Epithelial cell of proximal tubule (primary cell): ENCODE measurements at regions not wholly inside any gene's neighbourhood (a gene's known extent, or its start where the extent isn't known, plus 50 kb on each side); places are given as distances from the start of the nearest gene placed in this dataset.

ENCODE experiments used
- DNase-seq: peaks from one replicate; pipeline ENCODE4 v3.0.0-alpha.2; 2011; ENCODE audit warnings: low read depth
- H3K4me3 ChIP-seq: 2 replicates; pipeline ENCODE4 v1.5.1; 2011; ENCODE audit warnings: low read depth, mild to moderate bottlenecking, low read length
- TF ChIP-seq, protein P1 (sequence below): conservative IDR thresholded peaks from 2 replicates; pipeline ENCODE4 v1.5.1; 2012; ENCODE audit warnings: low read depth, mild to moderate bottlenecking, low read length

DNA sequence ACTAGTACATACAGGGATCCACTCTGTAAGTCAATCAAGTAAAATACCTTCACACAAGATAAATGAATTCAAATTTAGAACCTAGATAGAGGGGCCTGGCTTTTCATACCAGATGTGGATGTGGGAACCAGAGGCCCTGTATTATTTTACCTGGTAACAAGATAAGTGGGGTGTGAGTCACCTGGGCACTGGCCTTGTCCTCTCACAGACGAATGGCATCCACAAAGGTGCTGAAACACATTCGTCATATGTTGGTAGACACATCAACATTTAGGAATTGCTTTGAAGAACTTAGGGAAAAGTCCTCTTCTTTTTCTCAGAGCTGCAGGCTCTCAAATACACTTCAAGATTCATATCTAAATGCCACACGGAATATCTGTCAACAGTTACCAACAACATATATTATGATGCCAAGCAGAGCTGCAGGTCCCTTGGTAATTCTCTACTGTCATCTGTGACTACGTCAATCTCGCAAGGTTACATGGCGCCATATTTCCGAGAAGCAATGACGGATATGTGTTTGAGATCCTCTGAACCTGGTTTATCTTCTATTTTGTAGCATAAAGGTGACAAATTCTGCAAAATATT, 618.6 kb downstream of the EPM2A start:
- no peak for DNase-seq
- TF ChIP-seq, protein P1, sequence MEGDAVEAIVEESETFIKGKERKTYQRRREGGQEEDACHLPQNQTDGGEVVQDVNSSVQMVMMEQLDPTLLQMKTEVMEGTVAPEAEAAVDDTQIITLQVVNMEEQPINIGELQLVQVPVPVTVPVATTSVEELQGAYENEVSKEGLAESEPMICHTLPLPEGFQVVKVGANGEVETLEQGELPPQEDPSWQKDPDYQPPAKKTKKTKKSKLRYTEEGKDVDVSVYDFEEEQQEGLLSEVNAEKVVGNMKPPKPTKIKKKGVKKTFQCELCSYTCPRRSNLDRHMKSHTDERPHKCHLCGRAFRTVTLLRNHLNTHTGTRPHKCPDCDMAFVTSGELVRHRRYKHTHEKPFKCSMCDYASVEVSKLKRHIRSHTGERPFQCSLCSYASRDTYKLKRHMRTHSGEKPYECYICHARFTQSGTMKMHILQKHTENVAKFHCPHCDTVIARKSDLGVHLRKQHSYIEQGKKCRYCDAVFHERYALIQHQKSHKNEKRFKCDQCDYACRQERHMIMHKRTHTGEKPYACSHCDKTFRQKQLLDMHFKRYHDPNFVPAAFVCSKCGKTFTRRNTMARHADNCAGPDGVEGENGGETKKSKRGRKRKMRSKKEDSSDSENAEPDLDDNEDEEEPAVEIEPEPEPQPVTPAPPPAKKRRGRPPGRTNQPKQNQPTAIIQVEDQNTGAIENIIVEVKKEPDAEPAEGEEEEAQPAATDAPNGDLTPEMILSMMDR = no peak

DNA sequence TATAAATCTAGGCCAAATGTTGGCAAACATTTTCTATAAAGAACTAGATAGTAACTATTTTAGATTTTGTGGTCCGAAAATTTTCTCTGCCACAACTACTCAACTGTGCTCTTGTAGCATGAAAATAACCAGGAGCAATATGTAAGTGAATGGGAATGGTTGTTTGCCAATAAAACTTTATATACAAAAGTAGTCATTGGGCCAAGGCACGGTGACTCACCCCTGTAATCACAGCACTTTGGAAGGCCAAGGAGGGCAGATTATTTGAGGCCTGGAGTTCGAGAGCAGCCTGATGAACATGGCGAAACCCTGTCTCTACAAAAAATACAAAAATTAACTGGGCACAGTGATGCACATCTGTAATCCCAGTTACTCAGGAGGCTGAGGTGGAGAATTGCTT, 617.1 kb downstream of the EPM2A start:
- no peak for DNase-seq
- H3K4me3 ChIP-seq = no peak overlapping the region
- TF ChIP-seq, protein P1 = no peak

More for the DNA sequence above, 618.6 kb downstream of the EPM2A start:
- no peak overlapping the region for H3K4me3 ChIP-seq

- H3K4me3 ChIP-seq = no peak overlapping the region
- no peak for DNase-seq
- TF ChIP-seq, protein P1 = no peak
These were observed 616.2 kb downstream of the EPM2A start for GRCh38 chr6:145119081-145119480.

DNA sequence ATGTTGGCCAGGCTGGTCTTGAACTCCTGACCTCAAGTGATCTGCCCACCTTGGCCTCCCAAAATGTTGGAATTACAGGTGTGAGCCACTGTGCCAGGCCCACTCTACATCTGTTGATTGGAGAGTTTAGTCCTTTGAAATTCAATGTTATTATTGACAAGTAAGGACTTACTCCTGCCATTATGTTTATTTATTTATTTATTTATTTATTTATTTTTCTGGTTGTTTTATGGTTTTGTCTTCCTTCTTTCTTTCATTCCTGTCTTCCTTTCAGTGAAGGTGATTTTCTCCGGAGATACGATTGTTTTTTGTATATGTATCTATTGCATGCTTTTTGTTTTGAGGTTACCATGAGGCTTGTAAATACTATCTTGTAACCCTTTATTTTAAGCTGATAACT, 602.6 kb downstream of the EPM2A start:
- DNase-seq = no peak
- TF ChIP-seq, protein P1 = no peak
- no peak overlapping the region for H3K4me3 ChIP-seq

DNA sequence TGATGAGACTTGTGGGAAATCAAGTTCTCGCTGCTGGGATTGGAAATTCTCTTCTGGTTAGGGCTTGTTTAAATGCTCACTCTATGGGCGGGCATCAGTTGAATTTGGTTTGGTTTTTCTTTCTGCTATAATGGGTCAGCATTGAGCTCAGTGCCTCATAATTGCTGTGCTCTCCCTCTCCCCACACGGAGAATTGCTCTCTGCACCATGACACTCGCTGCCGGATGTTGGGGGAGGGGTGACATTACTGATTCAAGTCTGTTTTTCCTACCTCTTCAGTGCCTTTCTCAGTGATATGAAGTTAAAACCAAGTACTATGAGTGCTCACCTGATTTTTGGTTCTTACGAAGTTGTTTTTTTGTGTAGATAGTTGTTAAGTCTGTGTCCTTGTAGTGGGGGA, 599.6 kb downstream of the EPM2A start:
- no peak overlapping the region for H3K4me3 ChIP-seq
- no peak for DNase-seq
- TF ChIP-seq, protein P1 = no peak

DNA sequence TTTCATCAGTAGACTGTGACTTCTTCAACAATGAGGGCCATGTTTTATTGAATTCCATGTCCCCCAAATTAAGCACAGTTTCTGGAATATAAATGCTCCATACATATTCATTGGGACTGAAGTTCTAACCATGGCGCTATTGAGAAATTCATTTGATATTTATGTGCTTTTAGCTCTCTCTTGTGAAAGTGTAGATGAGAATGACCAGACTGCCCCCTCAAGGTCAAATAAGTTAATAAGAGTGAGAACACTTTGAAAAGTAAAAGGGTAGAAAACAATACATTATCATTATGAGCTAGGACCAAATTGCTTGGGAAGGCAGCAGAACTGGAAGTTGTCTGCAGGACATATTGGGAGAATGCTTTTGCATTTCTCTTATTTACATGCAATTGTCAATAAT, 597.9 kb downstream of the EPM2A start:
- DNase-seq = no peak

GRCh38 chr6:145138469-145139139, 596.7 kb downstream of the EPM2A start:
- DNase-seq = no peak
- no peak overlapping the region for H3K4me3 ChIP-seq
- TF ChIP-seq, protein P1 = no peak

More for the DNA sequence above, 597.9 kb downstream of the EPM2A start:
- no peak overlapping the region for H3K4me3 ChIP-seq
- TF ChIP-seq, protein P1 = peak; percentile 40
